ENCODE measurements at regions not wholly inside any gene's neighbourhood (a gene's known extent, or its start where the extent isn't known, plus 50 kb on each side); places are given as distances from the start of the nearest gene placed in this dataset.

DNA sequence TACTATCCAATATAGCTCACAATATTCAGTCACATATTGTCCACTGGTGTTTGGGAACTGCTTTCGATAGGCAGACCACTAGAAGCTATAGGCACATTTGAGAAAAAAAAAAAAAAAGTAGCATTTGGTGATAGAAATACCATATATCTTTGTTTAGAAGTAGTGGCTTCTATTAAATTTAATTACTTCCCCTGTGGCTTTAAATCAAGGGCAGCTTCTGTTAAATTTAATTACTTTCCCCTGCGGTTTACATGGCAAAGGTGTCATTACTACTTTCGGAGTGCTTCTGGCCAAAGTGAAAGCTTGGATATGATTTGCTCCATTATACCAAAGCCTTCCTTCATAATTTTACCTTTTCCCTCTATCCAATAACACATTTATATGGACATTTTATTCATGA is 229.9 kb downstream of the TTLL7 start:
- no CpG with 5 or more reads among the region's 3 CpGs for WGBS, 2 experiments (ENCODE audit: extremely low coverage in 2 of 2, insufficient read length in 1 of 2)
- in situ Hi-C loops (cut with MboI; ENCODE audit: low sequenced_read_pairs), result no loop called here
- BruUV-seq (replicated peaks), result no TSS peak

More for the DNA sequence above, 229.9 kb downstream of the TTLL7 start:
- H3K9ac ChIP-seq (ENCODE audit: low read depth, low read length), result no peak overlapping the region
- H3K23ac ChIP-seq (ENCODE audit: low read depth, low read length), result no peak overlapping the region
- no peak overlapping the region for H3K4me2 ChIP-seq (ENCODE audit: low read depth, low read length)
- H4K20me1 ChIP-seq (ENCODE audit: insufficient read depth, low read length), result no peaks in the 10 kb centered on the region
- no peak overlapping the region for H3K27ac ChIP-seq (ENCODE audit: insufficient read depth, low read length)
- no peak overlapping the region for H3K18ac ChIP-seq (ENCODE audit: low read depth, low read length)
- no peaks in the 10 kb centered on the region for H3K9me3 ChIP-seq (ENCODE audit: control insufficient read depth, insufficient read depth, low read length)
- TF ChIP-seq, protein P1, sequence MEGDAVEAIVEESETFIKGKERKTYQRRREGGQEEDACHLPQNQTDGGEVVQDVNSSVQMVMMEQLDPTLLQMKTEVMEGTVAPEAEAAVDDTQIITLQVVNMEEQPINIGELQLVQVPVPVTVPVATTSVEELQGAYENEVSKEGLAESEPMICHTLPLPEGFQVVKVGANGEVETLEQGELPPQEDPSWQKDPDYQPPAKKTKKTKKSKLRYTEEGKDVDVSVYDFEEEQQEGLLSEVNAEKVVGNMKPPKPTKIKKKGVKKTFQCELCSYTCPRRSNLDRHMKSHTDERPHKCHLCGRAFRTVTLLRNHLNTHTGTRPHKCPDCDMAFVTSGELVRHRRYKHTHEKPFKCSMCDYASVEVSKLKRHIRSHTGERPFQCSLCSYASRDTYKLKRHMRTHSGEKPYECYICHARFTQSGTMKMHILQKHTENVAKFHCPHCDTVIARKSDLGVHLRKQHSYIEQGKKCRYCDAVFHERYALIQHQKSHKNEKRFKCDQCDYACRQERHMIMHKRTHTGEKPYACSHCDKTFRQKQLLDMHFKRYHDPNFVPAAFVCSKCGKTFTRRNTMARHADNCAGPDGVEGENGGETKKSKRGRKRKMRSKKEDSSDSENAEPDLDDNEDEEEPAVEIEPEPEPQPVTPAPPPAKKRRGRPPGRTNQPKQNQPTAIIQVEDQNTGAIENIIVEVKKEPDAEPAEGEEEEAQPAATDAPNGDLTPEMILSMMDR (conservative IDR thresholded peaks at IDR 0.05; ENCODE audit: low read depth, low read length), result no peak
- TF ChIP-seq, protein P2, sequence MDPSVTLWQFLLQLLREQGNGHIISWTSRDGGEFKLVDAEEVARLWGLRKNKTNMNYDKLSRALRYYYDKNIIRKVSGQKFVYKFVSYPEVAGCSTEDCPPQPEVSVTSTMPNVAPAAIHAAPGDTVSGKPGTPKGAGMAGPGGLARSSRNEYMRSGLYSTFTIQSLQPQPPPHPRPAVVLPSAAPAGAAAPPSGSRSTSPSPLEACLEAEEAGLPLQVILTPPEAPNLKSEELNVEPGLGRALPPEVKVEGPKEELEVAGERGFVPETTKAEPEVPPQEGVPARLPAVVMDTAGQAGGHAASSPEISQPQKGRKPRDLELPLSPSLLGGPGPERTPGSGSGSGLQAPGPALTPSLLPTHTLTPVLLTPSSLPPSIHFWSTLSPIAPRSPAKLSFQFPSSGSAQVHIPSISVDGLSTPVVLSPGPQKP (IDR thresholded peaks at IDR 0.05; ENCODE audit: borderline replicate concordance, low read depth, low read length), result no peak
- TF ChIP-seq RFX5 (IDR thresholded peaks at IDR 0.05; ENCODE audit: low read depth, low read length), result no peak
- TF ChIP-seq SMC3 (IDR thresholded peaks at IDR 0.05; ENCODE audit: low read depth, low read length), result no peak
- no peak for TF ChIP-seq FOS (IDR thresholded peaks at IDR 0.05; ENCODE audit: low read depth, low read length)
- TF ChIP-seq MXI1 (IDR thresholded peaks at IDR 0.05; ENCODE audit: borderline replicate concordance, low read depth, low read length), result no peak
- TF ChIP-seq CHD1 (IDR thresholded peaks at IDR 0.05; ENCODE audit: low read depth, low read length), result no peak
- TF ChIP-seq CEBPB (IDR thresholded peaks at IDR 0.05; ENCODE audit: low read depth, low read length), result no peak
- no peak for TF ChIP-seq BHLHE40 (IDR thresholded peaks at IDR 0.05; ENCODE audit: low read depth, low read length)
- TF ChIP-seq RCOR1 (IDR thresholded peaks at IDR 0.05; ENCODE audit: insufficient replicate concordance, low read length), result no peak
- TF ChIP-seq, protein P3, sequence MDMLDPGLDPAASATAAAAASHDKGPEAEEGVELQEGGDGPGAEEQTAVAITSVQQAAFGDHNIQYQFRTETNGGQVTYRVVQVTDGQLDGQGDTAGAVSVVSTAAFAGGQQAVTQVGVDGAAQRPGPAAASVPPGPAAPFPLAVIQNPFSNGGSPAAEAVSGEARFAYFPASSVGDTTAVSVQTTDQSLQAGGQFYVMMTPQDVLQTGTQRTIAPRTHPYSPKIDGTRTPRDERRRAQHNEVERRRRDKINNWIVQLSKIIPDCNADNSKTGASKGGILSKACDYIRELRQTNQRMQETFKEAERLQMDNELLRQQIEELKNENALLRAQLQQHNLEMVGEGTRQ (IDR thresholded peaks at IDR 0.05; ENCODE audit: low read depth, low read length), result no peak
- TF ChIP-seq RAD21 (IDR thresholded peaks at IDR 0.05; ENCODE audit: low read length), result no peak
- TF ChIP-seq MAZ (IDR thresholded peaks at IDR 0.05; ENCODE audit: borderline replicate concordance, low read depth, low read length), result no peak
- ChIA-PET CTCF (interaction anchor here (0.7 to 1.0 kb wide), 3 partner anchors 12 to 957 kb away, joined by 3 to 4 read pairs (median 3); no protein-coding TSS in a partner anchor), POLR2A (ENCODE audit: unreplicated experiment) (no interaction called here)
- no peak overlapping the region for H2BK20ac ChIP-seq (ENCODE audit: low read depth, low read length)
- intact Hi-C loops (cut with micrococcal nuclease), result no loop called here
- dilution Hi-C loops (cut with HindIII; ENCODE audit: low sequenced_read_pairs, unreplicated experiment), result no loop called here
- ATAC-seq (ENCODE audit: low read depth) (no peak), DNase-seq (no peak)
- H3K79me1 ChIP-seq (ENCODE audit: low read depth in 1 of 2, low read length in 2 of 2), result no peaks in the 10 kb centered on the region
- no peak overlapping the region for H3K56ac ChIP-seq (ENCODE audit: extremely low read depth, insufficient read depth, low read length)
- H4K8ac ChIP-seq (ENCODE audit: low read depth in 2 of 2, low read length in 2 of 2), result no peak overlapping the region
- no peak overlapping the region for H3K4ac ChIP-seq (ENCODE audit: low read depth, low read length)
- H3K9me1 ChIP-seq (ENCODE audit: insufficient read depth, low read length), result no peaks in the 10 kb centered on the region
- H2AFZ ChIP-seq (replicated peaks; ENCODE audit: low read length, poor library complexity), result no peak overlapping the region
- H2BK15ac ChIP-seq (ENCODE audit: low read depth, low read length), result no peak overlapping the region
- H3K4me3 ChIP-seq (ENCODE audit: insufficient read depth, low read depth, low read length), result no peak overlapping the region
- no peak overlapping the region for H2BK120ac ChIP-seq (ENCODE audit: low read depth, low read length)
- no peaks in the 10 kb centered on the region for H3K4me1 ChIP-seq (ENCODE audit: control insufficient read depth, insufficient read depth, low read length)
- H3K36me3 ChIP-seq (ENCODE audit: control insufficient read depth, insufficient read depth, low read length), result no peaks in the 10 kb centered on the region
- H3K27me3 ChIP-seq (ENCODE audit: control insufficient read depth, insufficient read depth, low read length), result no peaks in the 10 kb centered on the region
- H4K5ac ChIP-seq (ENCODE audit: low read depth, low read length), result no peak overlapping the region
- H4K91ac ChIP-seq (ENCODE audit: insufficient read depth, low read depth, low read length), result no peak overlapping the region
- no peak overlapping the region for H2AK5ac ChIP-seq (ENCODE audit: low read depth, low read length)
- H2BK5ac ChIP-seq (ENCODE audit: low read depth, low read length, poor library complexity, severe bottlenecking), result no peak overlapping the region
- no peak overlapping the region for H2AK9ac ChIP-seq (replicated peaks; ENCODE audit: low read depth, low read length, poor library complexity)
- H3K14ac ChIP-seq (replicated peaks; ENCODE audit: low read depth, low read length), result no peak overlapping the region
